ENCODE measurements at regions not wholly inside any gene's neighbourhood (a gene's known extent, or its start where the extent isn't known, plus 50 kb on each side); places are given as distances from the start of the nearest gene placed in this dataset.
"Not testable (repeated sequence)": the region's sequence is repeated elsewhere in the genome, so short reads cannot be mapped to it uniquely, and the experiment has no call there.

DNA sequence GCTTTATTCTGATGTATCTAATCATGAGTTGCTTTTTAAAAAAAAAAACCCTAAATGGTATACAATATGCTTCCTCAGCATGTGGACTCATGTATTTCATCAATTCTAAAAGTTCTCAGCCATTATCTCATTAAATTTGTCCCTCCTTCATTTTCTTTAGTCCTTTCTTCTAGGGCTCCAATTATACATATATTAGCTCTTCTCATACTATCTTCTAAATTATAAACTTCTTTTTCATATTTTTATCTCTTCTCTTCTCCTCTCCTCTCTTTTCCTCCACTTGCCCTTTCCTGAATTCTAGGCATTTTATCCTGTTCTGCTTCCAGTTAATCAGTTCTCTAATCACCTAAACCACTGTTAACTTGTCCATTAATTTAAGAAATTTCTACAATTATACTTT, 55.0 kb upstream of the IL33 start:
- DNase-seq: no peak

DNA sequence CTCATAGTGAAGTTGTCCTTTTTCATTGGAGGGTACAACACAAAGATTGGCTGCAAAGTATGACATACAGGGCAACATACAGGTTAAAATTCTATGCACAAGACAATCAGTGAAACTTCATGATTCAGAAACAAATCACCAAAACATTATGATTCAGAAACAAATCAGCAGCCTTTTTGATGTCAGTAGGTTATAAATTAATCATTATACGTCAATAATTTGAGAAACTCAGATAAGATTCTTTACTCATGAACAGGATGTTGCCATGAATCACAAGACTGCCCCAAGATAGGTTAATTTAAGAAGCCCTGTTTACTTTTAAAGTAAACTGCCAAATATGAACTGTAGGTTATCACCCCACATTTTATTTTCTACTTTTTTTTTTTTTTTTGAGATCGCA, 62.2 kb upstream of the IL33 start:
- DNase-seq: no peak

DNA sequence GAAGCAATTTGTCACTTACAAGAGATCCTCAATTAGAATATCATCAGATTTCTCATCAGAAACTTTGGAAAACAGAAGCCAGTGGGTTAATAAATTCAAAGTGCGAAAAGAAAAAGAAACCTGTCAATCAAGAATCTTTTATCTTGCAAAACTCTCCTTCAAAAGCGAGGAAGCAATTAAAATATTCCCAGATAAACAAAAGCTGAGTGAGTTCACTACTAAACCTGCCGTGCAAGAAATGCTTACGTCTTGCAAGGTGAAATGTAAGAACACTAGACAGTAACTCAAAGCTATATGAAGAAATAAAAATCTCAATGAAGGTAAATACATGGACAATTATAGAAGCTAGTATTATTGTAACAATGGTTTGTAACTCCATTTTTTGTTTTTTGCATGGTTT, 62.8 kb upstream of the IL33 start:
- DNase-seq: no peak

DNA sequence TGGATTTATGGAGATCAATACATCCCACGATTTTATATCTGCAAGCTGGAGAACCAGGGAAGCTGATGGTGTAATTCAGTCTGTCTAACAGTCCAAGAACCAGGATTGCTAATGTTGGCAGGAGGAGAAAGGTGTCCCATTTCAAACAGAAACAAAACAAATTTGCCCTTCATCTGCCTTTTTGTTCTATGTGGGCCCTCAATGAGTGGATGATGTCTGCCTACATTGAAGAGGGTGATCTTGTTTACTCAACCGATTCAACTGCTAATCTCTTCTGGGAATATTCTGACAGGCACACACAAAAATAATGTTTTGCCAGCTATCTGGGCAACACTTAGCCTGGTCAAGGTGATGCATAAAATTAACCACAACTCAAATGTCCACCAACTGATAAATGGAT, 65.1 kb upstream of the IL33 start:
- no peak for DNase-seq

DNA sequence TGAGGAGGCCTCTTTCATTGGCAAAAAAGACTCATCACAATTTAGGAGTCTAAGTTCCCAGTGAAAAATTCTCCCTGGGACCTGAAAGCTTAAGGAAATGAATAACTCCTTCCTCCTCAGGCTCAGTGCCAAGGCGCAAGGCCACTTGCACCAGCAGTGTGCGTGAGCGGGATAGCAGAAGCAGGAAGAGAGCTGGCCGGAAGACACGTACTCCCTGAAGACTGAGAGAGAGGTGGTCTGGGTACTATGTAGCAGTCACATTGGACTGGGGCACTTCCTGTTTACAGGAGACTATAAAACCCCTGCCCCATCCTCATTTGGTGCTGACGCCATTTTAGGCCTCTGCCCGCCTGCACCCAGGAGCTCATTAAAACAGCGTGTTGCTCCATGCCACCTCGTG, 66.3 kb upstream of the IL33 start:
- no peak for DNase-seq

DNA sequence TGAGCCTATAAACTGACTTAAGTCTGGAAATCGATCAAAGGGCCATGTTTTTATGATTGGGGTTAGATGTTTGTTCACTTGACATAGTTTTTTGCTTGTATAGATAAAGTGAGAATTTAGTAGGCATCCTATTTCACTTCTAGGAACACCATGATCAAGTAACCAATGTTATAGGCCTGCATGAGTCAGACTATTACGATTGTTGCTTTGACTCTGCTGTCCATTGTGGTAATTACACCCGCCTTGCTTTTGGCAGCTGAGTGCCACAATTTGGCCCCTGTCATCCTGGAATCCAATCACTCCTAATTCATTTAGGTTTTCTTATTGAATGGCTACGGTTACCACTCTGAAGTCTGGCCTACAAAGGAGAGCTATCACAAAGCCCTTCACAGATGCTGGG, 67.8 kb upstream of the IL33 start:
- no peak for DNase-seq

DNA sequence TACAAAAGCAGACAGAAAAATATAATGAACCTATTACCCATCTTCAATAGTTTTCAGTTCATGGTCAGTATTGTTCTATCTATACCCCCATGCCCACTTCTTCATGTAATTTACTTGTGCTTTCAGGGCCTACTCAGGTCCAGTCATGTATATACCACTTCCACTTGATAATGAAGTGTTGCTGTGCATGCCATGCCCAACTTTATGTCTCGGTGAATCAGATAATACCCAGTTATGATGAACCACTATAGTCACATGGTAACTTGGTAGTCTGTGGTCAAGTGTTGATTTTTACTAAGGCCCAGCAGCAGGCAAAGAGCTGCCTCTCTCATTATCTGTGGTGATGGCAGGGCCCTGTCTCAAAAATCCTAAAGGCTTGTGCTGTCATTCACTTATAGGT, 70.7 kb upstream of the IL33 start:
- DNase-seq: no peak

DNA sequence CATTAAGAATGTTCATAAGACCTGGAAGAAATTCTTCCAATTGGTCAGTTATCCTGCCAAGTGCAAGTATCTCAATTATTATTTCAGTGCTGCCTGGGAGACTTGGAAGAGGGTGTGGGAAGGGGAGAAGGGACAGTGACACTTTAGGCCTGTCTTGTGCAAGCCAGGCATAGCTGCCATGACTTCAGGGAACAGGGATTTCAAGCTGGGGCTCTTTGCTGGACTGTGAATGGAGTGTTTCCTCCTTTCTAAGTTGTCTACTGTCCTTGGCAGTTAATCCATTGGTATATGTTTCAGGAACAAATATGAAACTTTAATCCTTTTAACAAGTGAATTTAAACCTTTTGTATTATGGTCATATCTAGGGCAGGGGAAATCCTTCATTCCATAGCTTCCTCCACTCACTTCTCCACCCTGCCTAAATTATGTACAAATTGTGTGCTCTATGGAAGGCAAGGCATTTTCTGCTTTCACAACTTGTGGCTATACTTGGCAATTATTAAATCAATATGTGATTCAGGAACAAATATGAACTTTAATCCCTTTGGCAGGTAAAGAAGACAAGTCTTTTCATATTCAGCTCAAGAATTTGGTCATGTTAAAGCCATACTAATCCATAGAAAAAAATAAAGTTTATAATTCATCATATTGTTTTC, 72.7 kb upstream of the IL33 start:
- no peak for DNase-seq

DNA sequence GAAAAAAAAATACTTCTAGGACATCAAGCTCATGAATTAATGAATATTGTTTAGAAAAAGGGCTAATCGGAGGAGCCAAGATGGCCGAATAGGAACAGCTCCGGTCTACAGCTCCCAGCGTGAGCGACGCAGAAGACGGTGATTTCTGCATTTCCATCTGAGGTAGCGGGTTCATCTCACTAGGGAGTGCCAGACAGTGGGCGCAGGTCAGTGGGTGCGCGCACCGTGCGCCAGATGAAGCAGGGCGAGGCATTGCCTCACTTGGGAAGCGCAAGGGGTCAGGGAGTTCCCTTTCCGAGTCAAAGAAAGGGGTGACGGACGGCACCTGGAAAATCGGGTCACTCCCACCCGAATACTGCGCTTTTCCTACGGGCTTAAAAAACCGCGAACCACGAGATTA, 79.8 kb upstream of the IL33 start:
- not testable (repeated sequence) for DNase-seq

DNA sequence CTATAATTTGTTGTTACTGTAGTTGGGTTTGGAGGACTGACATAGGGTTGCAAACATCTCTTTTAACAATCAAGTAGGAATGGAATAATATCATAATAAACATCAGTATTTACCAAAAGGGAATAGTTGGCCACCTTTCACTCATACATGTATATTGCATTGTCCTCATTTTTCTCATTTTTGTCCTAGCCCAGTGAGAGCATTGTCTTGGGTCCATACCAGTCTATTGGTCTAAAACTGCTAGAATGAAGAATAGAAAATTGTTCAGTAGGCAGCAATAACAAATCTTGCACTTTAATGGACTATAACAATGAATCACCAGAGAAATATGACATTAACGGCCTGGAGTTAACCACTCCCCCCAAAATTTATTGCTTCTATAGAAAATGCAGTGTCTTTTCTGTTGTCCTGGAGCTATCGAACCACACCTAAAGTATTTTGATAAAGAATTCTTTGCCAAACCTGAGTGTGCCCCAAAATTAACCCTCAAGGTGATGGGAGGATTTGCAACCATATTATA, 80.9 kb upstream of the IL33 start:
- DNase-seq: no peak

DNA sequence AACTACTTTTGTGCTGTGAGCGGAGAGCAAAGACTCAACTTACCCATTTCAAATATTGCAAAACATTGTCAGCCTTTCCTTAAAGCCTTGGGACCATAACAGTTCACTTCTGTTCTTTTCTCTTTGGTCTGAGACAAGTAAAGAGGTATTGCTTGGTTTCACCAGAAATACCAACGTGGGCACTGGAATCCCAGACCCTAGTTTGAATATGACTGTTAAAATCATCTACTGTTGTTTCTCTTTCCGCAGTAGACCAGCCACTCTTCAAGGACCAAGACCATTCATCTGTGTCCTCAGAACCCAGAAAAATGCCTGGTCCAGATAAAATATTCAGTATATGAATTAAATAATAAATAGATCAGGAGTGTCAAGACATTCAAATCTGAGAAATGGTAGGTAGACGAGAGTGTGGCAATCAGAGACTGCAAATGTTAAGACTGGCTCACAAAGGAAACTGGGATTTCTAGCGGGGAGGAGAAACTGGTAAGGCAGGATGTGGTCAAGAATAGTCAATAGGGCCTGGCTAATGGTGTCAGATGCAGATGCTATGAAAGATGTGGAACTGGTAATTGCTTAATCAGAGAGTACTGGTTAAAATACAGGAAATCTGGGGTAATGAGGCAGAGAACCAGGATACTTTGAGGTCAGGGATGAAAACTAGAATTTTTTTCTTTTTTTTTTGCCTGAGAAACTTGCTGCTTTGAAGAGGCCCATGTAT, 82.1 kb upstream of the IL33 start:
- DNase-seq: peak; percentile 43

DNA sequence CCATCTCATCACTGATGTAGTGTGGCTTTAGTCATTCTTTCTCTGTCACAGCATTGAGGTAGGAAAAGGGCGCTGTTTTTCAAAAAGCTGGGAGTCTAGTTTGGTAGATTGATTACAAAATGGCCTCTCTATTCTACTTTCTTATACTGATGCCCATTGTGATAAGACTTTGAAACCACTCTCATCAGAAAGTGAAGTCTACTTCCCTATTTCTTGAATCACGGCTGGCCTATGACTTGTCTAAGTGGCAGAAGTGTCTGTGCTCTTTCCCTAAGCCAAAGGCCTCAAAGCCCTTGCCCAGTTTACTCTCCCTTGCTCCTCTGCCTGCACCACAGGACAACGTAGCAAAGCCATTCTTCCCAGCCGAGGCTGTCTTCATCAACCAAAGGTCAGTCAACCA, 83.0 kb upstream of the IL33 start:
- DNase-seq: peak; percentile 23

DNA sequence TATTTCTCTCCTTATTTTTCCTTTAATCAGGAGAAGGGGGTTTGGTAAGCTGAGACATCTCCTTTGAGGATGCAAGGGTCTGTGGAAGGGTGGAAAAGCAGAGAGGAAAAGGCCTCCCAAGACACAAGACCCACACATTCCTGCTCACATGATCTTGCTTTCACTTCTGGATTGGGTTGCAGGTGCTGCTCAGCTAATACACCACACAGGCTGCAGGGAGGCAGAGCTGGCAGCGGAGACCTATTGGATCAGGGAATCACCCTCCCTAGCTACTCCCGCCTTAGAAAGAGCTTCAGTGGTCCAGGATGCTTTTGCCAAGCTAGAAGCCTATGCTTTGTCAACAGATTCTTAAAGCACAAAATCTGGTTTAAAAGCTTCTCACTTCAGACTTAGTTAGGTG, 87.6 kb upstream of the IL33 start:
- DNase-seq: no peak

DNA sequence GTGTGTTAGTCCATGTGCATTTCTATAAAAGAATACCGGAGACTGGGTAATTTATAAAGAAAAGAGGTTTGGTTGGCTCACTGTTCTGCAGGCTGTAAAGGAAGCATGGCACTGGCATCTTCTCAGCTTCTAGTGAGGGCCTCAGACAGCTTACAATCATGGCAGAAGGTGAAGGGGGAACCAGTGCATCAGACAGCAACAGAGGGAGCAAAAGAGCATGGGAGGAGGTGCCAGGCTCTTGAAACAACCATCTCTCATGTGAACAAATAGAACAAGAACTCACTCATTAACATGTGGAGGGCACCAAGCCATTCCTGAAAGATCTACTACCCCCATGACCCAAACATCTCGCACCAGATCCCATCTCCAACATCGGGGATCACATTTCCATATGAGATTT, 89.2 kb upstream of the IL33 start:
- DNase-seq: no peak

DNA sequence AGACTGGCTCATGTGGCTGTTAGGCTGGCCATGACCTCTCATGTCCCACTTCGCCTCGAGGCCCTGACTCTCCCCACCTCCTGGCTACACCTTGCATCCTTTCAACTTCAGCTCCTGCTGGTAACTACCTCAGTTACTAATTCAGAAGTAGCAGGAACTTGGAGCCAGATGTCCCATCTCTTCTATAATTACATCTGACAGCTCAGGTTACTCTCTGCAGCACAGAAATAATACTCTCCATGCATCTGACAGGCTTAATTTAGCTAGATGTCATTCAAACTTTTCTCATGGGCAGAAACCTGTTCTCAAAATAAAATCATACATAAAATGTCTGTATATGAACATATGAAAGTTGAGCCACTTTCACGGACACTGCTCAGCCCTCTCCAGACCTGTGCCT, 92.2 kb upstream of the IL33 start:
- DNase-seq: no peak

DNA sequence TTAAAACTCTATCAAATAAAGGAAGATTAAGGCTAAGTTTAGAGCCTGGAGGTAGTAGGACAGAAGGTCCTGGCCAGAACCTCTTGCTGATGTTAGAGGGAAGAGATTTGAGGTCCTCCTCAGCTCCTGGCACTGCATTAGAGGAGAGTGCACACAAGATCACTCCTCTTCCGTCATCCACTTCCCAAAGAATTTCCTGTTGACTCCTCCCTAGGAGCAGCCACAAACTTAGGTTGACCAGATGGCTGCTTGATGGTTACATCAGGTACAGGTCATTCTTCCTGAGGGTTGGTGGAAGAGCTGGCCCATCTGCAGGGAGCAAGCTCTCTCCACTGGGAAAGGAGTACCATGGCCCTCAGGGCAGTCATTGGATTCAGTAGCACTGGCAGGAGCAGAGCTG, 93.9 kb upstream of the IL33 start:
- no peak for DNase-seq

DNA sequence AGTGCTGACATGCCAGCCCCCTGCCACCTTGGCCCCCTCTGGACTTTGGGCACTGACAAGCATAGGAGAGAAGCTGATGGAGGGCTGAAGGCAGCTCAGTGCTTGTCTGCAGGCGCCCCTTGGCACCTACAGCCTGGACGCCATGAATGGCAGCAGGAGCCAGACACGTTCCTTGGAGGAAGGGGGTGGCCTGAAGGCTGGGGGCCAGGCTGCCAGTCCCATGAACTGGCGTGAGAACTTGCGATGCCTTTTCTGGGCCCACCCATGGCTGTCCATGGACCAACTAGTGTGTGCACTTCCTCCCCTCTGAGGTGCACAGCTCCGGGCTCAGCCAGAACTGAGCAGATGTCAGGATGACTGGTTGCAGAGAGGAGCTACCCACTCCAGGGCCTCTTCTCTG, 99.0 kb upstream of the RANBP6 start:
- DNase-seq: no peak

DNA sequence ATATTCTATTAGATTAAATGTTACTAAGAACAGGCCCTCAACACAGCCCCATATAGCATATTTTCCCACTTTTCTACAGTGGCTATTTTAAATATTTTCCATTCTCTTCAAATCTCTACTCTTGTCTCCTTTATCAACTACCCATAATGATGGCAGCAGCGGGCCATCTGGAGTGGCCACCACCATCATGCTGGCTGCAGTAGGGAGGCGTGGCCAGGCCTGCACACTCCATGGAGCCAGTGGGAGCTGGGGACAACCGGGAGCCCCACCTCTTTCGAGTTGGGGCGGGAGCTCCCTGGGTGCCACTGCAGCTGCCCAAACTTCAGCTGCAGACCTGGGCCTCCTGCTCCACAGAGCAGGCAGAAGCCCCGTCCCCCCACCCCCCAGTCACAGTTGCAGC, 98.4 kb upstream of the RANBP6 start:
- no peak for DNase-seq

DNA sequence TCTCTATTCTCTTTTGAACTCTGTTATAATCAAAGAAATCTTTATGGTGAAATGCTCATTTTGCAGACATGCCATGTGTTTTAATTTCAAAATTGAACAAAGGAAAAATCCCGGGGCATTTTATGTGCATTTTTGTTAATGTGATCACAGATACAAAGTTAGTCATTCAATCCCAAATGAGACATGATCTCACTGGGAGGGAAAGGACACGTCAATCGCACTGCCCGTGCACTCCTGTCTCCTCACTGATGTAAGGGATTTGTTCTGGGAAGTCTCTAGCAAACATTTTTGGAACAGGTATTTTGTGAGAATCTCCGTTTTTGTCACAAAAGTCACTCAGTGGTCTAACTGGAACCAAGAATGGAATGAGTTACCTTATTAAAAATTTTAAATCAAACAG, 97.9 kb upstream of the RANBP6 start:
- DNase-seq: no peak

DNA sequence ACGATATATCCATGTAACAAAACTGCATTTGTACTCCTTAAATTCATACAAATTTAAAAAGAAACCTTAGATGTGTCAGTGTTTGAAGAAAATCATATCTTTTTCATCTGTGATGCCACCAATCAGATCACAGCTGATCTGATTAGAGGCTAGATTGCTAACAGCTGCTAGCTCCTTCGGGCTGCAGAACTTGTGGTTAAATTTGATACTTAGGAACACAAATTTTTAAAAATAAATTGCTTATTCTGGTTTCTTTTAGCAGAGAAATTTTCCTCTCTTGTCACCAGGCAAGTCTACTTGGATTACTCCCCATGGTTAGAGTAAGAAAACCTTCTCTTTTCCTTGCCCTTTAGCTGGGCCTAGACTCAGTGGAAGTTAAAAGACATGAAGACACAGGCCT, 94.6 kb upstream of the RANBP6 start:
- no peak for DNase-seq

DNA sequence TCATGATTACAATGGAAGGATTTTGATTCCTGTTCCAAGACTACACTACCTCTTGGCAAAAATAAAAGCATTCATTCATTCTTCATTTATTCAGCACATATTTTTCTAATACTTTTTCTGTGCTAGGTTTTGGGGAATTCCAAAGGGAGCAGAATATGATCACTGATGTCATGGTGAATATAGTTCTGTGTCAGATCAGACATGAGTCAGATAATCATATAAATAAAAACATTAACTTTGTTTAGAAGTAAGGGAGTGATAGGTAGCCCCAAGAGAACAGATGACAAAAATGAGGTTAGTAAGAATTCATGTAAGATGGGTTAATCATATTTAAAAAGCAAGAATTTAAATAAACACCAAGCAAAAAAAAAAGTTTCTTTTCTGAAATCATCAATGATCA, 94.1 kb upstream of the RANBP6 start:
- DNase-seq: no peak

DNA sequence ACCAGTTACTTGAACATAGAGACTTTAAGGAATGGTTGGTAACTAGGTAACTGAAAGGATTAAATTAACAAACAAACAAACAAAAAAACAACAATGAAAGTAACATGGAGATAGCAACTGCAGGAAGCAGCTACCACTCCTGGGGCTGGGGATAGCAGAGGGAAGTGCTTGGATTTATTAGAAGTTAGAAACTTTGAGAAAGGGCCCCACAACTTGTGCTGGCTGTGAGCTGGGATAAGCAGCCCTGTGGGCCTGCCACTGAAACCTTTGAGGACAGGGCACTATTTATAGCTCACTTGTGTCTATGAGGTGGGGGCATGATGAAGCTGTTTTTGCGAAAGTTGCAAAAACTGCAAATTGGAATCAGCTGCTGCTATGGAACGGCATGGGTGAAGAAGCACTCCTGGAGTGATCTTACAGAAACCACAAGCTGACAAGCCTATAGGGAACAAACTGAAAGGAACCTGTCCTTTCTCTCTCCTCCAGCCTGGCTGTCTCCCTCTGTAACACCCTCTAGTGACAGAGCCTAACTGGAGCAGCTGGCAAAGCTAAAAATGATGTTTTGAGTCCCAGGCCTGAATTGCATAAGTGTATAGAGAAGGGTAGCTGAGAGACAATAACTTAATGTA, 91.4 kb upstream of the RANBP6 start:
- DNase-seq: peak; percentile 70

DNA sequence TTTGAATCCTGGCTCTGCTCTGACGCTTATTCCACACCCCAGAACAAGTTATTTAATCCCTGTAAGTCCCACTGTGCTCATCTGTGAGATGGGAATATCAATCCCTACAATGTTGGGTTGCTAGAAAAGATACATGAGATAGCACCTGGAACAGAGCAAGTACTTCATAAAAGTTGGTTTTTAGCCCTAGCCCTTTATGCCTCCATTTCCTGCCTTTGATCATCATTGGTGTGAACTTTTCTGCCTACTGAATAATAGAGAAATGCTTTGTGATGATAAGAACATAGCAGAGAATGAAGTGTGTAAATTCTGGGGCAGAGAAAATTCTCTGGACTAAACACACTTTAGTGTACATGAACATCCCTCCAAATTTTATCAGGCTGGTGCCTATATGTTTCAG, 90.3 kb upstream of the RANBP6 start:
- DNase-seq: no peak

DNA sequence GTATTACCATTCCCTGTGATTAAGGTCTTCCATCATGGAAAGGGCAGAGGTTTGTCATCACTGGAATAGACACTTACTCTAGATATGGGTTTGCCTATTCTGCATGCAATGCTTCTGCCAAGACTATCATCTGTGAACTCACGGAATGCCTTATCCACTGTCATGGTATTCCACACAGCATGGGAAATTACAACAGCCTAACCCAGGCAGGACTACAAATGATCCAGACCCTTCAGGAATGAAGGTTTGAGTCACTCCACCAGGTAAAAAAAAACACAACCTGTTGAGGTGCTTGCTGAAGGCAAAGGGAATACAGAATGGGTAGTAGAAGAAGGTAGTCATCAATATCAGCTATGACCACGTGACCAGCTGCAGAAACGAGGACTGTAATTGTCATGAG, 89.0 kb upstream of the RANBP6 start:
- not testable (repeated sequence) for DNase-seq

Data from hematopoietic multipotent progenitor cell treated with erythropoietin and hydrocortisone succinate and interleukin-3 and kit ligand, for 6 days (in vitro differentiated cells).